Suprapubic skin (tissue), 4 donors: ENCODE measurements at regions not wholly inside any gene's neighbourhood (a gene's known extent, or its start where the extent isn't known, plus 50 kb on each side); places are given as distances from the start of the nearest gene placed in this dataset.
"Not testable (repeated sequence)": the region's sequence is repeated elsewhere in the genome, so short reads cannot be mapped to it uniquely, and the experiment has no call there.

Experiments
- DNase-seq, 2 donors: peaks; one replicate each; pipeline ENCODE4 v3.0.0-alpha.2; 2019; ENCODE audit warnings: low spot score in 2 of 2
- H3K27ac ChIP-seq: fragments of 200-600 bp; sonication (generic); one replicate; pipeline ENCODE4 v1.5.1; 2019
- H3K27me3 ChIP-seq: fragments of 200-600 bp; sonication (generic); one replicate; pipeline ENCODE4 v1.5.1; 2019
- H3K36me3 ChIP-seq: fragments of 200-600 bp; sonication (generic); one replicate; pipeline ENCODE4 v1.5.1; 2019
- H3K4me1 ChIP-seq: fragments of 200-600 bp; sonication (generic); one replicate; pipeline ENCODE4 v1.5.1; 2019
- H3K4me3 ChIP-seq: fragments of 200-600 bp; sonication (generic); one replicate; pipeline ENCODE4 v1.5.1; 2019; ENCODE audit warnings: mild to moderate bottlenecking
- H3K9me3 ChIP-seq: fragments of 200-600 bp; sonication (generic); one replicate; pipeline ENCODE4 v1.5.1; 2019
- CTCF ChIP-seq, 2 donors: fragments of 200-600 bp in 1 of 2; fragments of 450-650 bp in 1 of 2; sonication (generic) in 1 of 2; IDR thresholded peaks; one replicate each; pipeline ENCODE4 v1.5.1; 2016 to 2019; ENCODE audit warnings: antibody characterized with exemption in 2 of 2, mild to moderate bottlenecking in 1 of 2, moderate library complexity in 1 of 2
- EP300 ChIP-seq: sonication (generic); formaldehyde crosslinking; IDR thresholded peaks from one replicate; pipeline ENCODE4 v1.6.1; 2017; ENCODE audit warnings: antibody characterized with exemption
- POLR2A ChIP-seq, 2 donors: fragments of 450-650 bp; IDR thresholded peaks; one replicate each; pipeline ENCODE4 v1.6.1; 2017; ENCODE audit warnings: antibody characterized with exemption in 2 of 2, mild to moderate bottlenecking in 2 of 2, moderate library complexity in 2 of 2
- POLR2AphosphoS5 ChIP-seq, 3 donors: sonication (generic); formaldehyde crosslinking; IDR thresholded peaks; one replicate each; pipeline ENCODE4 v1.6.1; 2017; ENCODE audit warnings: antibody characterized with exemption in 3 of 3
- WGBS: methylation state at CpG from one replicate; pipeline ENCODE4 v1.1.5; 2018; 5-methylcytosine and 5-hydroxymethylcytosine counted together

- H3K9me3 ChIP-seq = no peaks in the 10 kb centered on the region
- TF ChIP-seq EP300 (no peak), CTCF (IDR thresholded peaks at IDR 0.05) (no peak), POLR2A (IDR thresholded peaks at IDR 0.05) (no peak), POLR2AphosphoS5 (IDR thresholded peaks at IDR 0.05) (no peak)
- H3K27ac ChIP-seq = no peak overlapping the region
- 71% methylated on average over 3 of the region's 3 CpGs for WGBS
- H3K27me3 ChIP-seq = no peaks in the 10 kb centered on the region
- DNase-seq = no peak
- no peaks in the 10 kb centered on the region for H3K36me3 ChIP-seq
- no peaks in the 10 kb centered on the region for H3K4me1 ChIP-seq
- H3K4me3 ChIP-seq = no peak overlapping the region
Observed at GRCh38 chr13:50747737-50748350, 95.6 kb downstream of the DLEU7 start.

GRCh38 chr13:50753221-50753620 is 90.3 kb downstream of the DLEU7 start:
- not testable (repeated sequence) for H3K27ac ChIP-seq, H3K9me3 ChIP-seq, H3K27me3 ChIP-seq, H3K36me3 ChIP-seq, H3K4me1 ChIP-seq, H3K4me3 ChIP-seq, DNase-seq
- 100% methylated on average over 2 of the region's 17 CpGs for whole genome bisulfite sequencing

GRCh38 chr13:50755862-50756685 is 87.4 kb downstream of the DLEU7 start:
- H3K36me3 ChIP-seq, H3K9me3 ChIP-seq, H3K4me1 ChIP-seq, H3K27me3 ChIP-seq, H3K4me3 ChIP-seq, DNase-seq: not testable (repeated sequence)
- peak overlapping the region; percentile 72 for H3K27ac ChIP-seq
- WGBS = 39% methylated on average over 8 of the region's 8 CpGs

- no peaks in the 10 kb centered on the region for H3K9me3 ChIP-seq
- H3K27ac ChIP-seq = peak overlapping the region; percentile 72
- no peak overlapping the region for H3K4me3 ChIP-seq
- DNase-seq = no peak
- TF ChIP-seq POLR2A (IDR thresholded peaks at IDR 0.05) = no peak
- no peak for TF ChIP-seq EP300
- no peak for TF ChIP-seq POLR2AphosphoS5 (IDR thresholded peaks at IDR 0.05)
- no peak for TF ChIP-seq CTCF (IDR thresholded peaks at IDR 0.05)
- no peaks in the 10 kb centered on the region for H3K27me3 ChIP-seq
- H3K4me1 ChIP-seq = peaks cover 5% of the 10 kb centered on the region
- H3K36me3 ChIP-seq = no peaks in the 10 kb centered on the region
- WGBS = 66% methylated on average over 3 of the region's 3 CpGs
Observed at GRCh38 chr13:50757008-50757407, 86.5 kb downstream of the DLEU7 start.

GRCh38 chr13:50758796-50759195 is 84.7 kb downstream of the DLEU7 start:
- Histone ChIP-seq H3K27ac (no peak overlapping the region), H3K36me3 (no peaks in the 10 kb centered on the region), H3K4me1 (peaks cover 5% of the 10 kb centered on the region), H3K9me3 (no peaks in the 10 kb centered on the region), H3K27me3 (no peaks in the 10 kb centered on the region), H3K4me3 (no peak overlapping the region)
- WGBS = 93% methylated on average over 1 of the region's 1 CpG
- TF ChIP-seq CTCF (IDR thresholded peaks at IDR 0.05) (no peak), POLR2AphosphoS5 (IDR thresholded peaks at IDR 0.05) (no peak), EP300 (no peak), POLR2A (IDR thresholded peaks at IDR 0.05) (no peak)
- no peak for DNase-seq

GRCh38 chr13:50760751-50761150 is 82.7 kb downstream of the DLEU7 start:
- Histone ChIP-seq H3K4me1 (peaks cover 5% of the 10 kb centered on the region), H3K36me3 (no peaks in the 10 kb centered on the region), H3K27me3 (no peaks in the 10 kb centered on the region), H3K4me3 (no peak overlapping the region), H3K9me3 (no peaks in the 10 kb centered on the region), H3K27ac (no peak overlapping the region)
- TF ChIP-seq CTCF (IDR thresholded peaks at IDR 0.05) = no peak
- no peak for TF ChIP-seq POLR2A (IDR thresholded peaks at IDR 0.05)
- no peak for TF ChIP-seq EP300
- TF ChIP-seq POLR2AphosphoS5 (IDR thresholded peaks at IDR 0.05) = no peak
- DNase-seq = no peak
- 85% methylated on average over 1 of the region's 1 CpG for WGBS
